Calu3 (cell line): ENCODE measurements at regions not wholly inside any gene's neighbourhood (a gene's known extent, or its start where the extent isn't known, plus 50 kb on each side); places are given as distances from the start of the nearest gene placed in this dataset.

ENCODE experiments used
- BruUV-seq: library from RNA; stranded (reverse); fragments of 400-500 nt; replicated peaks from 2 replicates; lab custom pipeline; 2021; lab: Mats Ljungman, UMichigan
- CTCF ChIA-PET: fragments of 300-600 bp; sonication (Branson Sonifier 250); formaldehyde crosslinking; loops from one replicate; lab custom pipeline; 2022; ENCODE audit warnings: antibody characterized with exemption; lab: Charles Lee
- DNase-seq: peaks from one replicate; pipeline ENCODE4 v3.0.0; 2022
- H3K27ac Mint-ChIP-seq: one replicate; pipeline ENCODE4 v1.8.0; 2022; ENCODE audit warnings: mixed read lengths; ENCODE audit not compliant: unreplicated experiment
- H3K27me3 Mint-ChIP-seq: one replicate; pipeline ENCODE4 v1.8.0; 2022; ENCODE audit warnings: mixed read lengths; ENCODE audit not compliant: unreplicated experiment
- H3K36me3 Mint-ChIP-seq: one replicate; pipeline ENCODE4 v1.8.0; 2022; ENCODE audit warnings: mild to moderate bottlenecking, moderate library complexity, mixed read lengths; ENCODE audit not compliant: insufficient read depth, unreplicated experiment
- H3K4me1 Mint-ChIP-seq: one replicate; pipeline ENCODE4 v1.8.0; 2022; ENCODE audit warnings: mild to moderate bottlenecking, low read depth, mixed read lengths; ENCODE audit not compliant: unreplicated experiment
- H3K4me3 Mint-ChIP-seq: one replicate; pipeline ENCODE4 v1.8.0; 2022; ENCODE audit warnings: mild to moderate bottlenecking, low read depth, moderate library complexity, mixed read lengths; ENCODE audit not compliant: unreplicated experiment
- H3K9me3 Mint-ChIP-seq: one replicate; pipeline ENCODE4 v1.8.0; 2022; ENCODE audit warnings: low read depth, mixed read lengths; ENCODE audit not compliant: unreplicated experiment
- CTCF ChIP-seq: fragments of 200-600 bp; IDR thresholded peaks from one replicate; pipeline ENCODE4 v1.8.0; 2022; ENCODE audit warnings: antibody characterized with exemption; ENCODE audit not compliant: unreplicated experiment
- intact Hi-C: fragments of 100-400 bp; cut with micrococcal nuclease; formaldehyde crosslinking; loops from one replicate; pipeline ENCODE4 v1.10.0; 2022; ENCODE audit not compliant: unreplicated experiment

GRCh38 chr4:125735102-125735501, 420.3 kb downstream of the FAT4 start:
- peak; percentile 49 for DNase-seq
- Mint-ChIP-seq H3K4me1 (peaks cover 47% of the 10 kb centered on the region), H3K27me3 (no peaks in the 10 kb centered on the region), H3K27ac (peak overlapping the region; percentile 72), H3K4me3 (no peak overlapping the region), H3K36me3 (no peaks in the 10 kb centered on the region), H3K9me3 (peaks cover 2% of the 10 kb centered on the region)
- TF ChIP-seq CTCF, result no peak
- intact Hi-C loops, result loop anchor here (2.0 kb wide), 1 partner anchor 216 kb away; no protein-coding TSS in a partner anchor
- CTCF ChIA-PET, result interaction anchor here (1.0 kb wide), 1 partner anchor 421 kb away, joined by 3 read pairs; no protein-coding TSS in a partner anchor
- BruUV-seq, result no TSS peak

GRCh38 chr4:125736057-125736456, 421.3 kb downstream of the FAT4 start:
- peaks cover 2% of the 10 kb centered on the region for H3K9me3 Mint-ChIP-seq
- no peak for TF ChIP-seq CTCF
- intact Hi-C loops, result no loop called here
- CTCF ChIA-PET, result no interaction called here
- no peak for DNase-seq
- H3K4me1 Mint-ChIP-seq, result peaks cover 38% of the 10 kb centered on the region
- H3K4me3 Mint-ChIP-seq, result no peak overlapping the region
- BruUV-seq, result no TSS peak
- peak overlapping the region; percentile 72 for H3K27ac Mint-ChIP-seq
- H3K27me3 Mint-ChIP-seq, result no peaks in the 10 kb centered on the region
- no peaks in the 10 kb centered on the region for H3K36me3 Mint-ChIP-seq

- intact Hi-C loops, result loop anchor here (5.0 kb wide), 1 partner anchor 352 kb away; no protein-coding TSS in a partner anchor
- Mint-ChIP-seq H3K4me3 (no peak overlapping the region), H3K27me3 (no peaks in the 10 kb centered on the region), H3K9me3 (peaks cover 2% of the 10 kb centered on the region), H3K36me3 (no peaks in the 10 kb centered on the region), H3K4me1 (peaks cover 18% of the 10 kb centered on the region), H3K27ac (no peak overlapping the region)
- no TSS peak for BruUV-seq
- CTCF ChIA-PET, result no interaction called here
- no peak for DNase-seq
- TF ChIP-seq CTCF, result no peak
These were observed 425.0 kb downstream of the FAT4 start for GRCh38 chr4:125739760-125740159.

- peak; percentile 42 for TF ChIP-seq CTCF
- H3K36me3 Mint-ChIP-seq, result no peaks in the 10 kb centered on the region
- intact Hi-C loops, result loop anchor here (2.0 to 5.0 kb wide), 2 partner anchors 355 to 429 kb away; no protein-coding TSS in a partner anchor
- no peaks in the 10 kb centered on the region for H3K4me1 Mint-ChIP-seq
- no peaks in the 10 kb centered on the region for H3K27me3 Mint-ChIP-seq
- H3K9me3 Mint-ChIP-seq, result no peaks in the 10 kb centered on the region
- BruUV-seq, result no TSS peak
- DNase-seq, result no peak
- no peak overlapping the region for H3K27ac Mint-ChIP-seq
- H3K4me3 Mint-ChIP-seq, result no peak overlapping the region
- CTCF ChIA-PET, result no interaction called here
These were observed 427.2 kb downstream of the FAT4 start for GRCh38 chr4:125741825-125742452.
